NCI-H146 (cell line): ENCODE measurements at regions not wholly inside any gene's neighbourhood (a gene's known extent, or its start where the extent isn't known, plus 50 kb on each side); places are given as distances from the start of the nearest gene placed in this dataset.

ENCODE experiments used
- DNase-seq: peaks from one replicate; lab custom pipeline; 2025; lab: John Stamatoyannopoulos, UW

DNA sequence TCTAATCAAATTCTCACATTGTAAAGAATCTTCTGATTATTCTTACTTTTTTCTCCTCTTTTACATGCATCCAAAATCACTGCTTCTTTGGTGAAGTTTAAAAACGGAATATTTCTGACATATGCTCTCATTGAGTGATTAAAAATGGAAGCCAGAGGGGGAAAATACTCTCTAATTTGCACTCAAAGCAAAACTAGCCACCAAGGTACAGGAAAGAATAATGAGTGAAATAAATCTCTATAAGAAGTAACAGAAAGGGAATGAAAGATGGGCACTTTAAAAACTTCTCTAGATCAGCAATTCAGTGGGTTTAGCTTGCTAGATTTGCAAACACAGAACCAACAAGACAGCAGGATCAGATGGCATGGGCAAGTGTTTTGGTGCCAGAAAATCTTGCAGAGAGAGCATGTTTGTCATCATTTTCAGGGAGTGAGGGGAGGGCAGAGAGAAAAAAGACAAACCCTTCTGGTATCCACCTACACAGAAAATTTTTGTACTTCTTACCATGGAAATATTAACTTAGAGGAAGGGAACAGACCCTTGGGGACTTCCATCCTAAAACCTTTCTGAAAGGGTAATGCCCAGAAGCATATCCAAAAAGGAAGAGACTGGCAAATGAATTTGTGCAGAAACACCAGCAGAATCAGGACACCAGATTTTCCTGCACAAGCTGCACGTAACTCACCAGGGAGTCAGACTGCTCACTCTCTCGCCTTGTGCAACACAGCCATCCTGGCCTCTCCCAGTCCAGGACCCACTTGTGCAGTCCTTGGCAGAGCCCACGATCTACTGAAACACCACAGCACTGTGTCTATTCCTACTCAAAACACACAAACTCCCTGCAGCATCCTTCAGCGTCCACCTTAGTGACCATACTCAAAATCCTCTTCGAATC is 270.2 kb upstream of the PRDM1 start:
- no peak for DNase-seq

DNA sequence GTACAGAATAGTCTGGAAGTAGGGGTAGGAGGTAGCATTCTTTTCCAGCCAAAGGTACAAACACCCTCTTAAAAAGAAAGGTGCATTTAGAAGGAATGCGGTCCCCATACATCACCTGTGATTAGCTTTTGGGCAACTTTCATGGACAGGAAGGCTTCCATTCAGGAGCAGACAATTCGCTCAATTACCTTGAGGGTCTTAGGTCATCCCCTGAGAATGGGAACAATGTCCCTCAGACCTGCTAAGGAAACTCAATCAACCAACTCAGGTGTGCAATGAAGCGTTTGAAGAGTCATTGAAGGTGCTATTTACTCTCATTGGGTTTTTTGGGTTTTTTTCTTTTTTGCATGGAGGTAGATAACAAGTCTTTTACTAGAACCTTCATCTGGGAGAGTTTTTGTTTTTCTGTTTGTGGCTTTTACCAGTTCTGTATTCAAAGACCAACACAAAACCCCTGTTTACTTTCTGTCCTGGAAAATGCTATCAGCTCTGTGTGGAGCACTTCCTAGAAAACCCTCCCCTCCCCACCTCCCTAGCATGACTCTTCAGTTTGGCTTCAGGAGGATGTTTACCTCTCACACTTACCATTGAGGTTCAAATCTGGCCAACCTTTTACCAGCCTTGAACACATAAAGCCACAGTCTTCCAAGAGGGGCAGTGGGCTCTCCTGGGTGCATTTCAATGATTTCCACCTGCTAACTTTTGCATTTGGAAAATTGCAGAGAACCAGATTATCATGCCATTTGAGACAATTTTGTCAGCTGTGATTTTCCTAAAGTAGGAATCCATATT is 271.2 kb upstream of the PRDM1 start:
- DNase-seq = no peak

- no peak for DNase-seq
Observed at GRCh38 chr6:105810922-105811482, 275.1 kb upstream of the PRDM1 start.

DNA sequence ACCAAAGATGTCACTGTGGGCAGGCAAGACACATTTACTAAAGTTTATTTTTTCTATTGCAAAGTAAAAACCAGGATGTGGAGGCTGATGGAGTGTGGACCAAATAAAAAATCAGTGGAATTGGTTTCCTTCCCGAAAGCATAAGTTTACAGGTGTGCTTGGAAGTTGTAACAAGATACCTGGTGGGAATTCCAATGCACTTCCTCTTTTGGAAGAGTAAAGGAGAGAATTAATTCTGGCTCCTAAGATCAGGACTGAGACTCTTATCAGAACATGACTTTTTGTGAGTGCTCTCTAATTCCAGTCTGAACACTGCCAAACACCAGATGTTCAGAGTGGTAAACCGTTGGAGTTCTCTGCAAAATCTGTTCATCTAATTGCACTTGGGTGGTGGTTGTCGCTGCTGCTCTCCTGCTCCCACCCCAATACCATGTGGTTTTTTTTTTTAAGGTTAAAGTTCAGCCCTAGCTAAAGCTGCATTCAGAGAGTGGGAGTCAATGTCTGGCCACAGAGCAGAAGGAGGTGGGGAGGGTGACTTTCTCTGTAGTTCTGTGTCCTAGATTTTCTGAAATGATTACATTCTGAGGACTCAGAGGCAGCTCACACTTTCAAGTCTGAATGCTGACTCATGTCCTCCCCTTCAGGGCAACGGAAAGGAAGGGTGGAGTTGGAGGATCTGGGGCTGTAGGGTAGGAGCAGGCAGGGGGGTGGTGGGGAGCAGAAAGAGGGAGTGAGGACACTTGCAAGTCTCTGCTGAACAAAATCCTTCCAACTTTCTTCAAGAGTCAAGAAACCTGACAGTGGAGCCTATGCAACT is 275.8 kb upstream of the PRDM1 start:
- no peak for DNase-seq

- no peak for DNase-seq
Observed at GRCh38 chr6:105808571-105808970, 277.6 kb upstream of the PRDM1 start.

DNA sequence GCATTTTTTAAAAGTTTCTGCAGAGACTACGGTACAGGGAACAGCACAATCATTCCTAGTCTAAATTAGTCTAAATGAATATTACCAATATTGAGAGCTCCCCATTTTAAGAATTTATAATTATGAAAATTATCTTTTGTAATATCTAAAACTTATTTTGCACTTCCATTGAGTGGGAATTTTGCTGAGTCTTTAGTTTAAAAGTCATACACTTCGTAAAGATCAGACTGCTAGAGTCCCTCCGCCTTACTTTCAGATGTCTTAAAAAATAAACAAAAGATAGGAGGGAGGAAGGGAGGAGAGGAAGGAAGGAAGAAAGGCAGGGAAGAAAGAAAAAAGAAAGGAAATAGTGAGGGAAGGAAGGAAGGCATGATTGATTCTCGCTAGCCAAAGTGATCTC is 278.2 kb upstream of the PRDM1 start:
- no peak for DNase-seq

DNA sequence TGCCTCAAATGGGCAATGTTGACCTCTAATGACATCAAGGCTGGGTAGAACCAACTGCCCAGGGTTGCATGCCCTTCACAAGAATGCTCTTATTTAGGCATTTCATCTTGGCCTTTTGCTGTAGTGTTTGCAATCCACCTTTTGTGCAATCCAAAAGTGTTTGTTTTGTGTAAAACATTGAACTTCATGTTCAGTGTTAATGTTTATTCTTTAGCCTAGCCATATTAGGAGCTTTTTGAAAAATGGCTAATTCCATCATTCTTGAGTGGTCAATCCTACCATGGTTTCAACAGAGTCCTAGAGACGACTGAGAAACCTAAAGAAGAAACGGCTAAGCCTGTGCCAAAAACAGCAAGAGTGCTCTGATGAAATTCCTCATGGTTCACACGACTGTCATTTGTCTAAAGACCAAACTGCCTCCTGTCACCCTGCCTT is 279.6 kb upstream of the PRDM1 start:
- no peak for DNase-seq

DNA sequence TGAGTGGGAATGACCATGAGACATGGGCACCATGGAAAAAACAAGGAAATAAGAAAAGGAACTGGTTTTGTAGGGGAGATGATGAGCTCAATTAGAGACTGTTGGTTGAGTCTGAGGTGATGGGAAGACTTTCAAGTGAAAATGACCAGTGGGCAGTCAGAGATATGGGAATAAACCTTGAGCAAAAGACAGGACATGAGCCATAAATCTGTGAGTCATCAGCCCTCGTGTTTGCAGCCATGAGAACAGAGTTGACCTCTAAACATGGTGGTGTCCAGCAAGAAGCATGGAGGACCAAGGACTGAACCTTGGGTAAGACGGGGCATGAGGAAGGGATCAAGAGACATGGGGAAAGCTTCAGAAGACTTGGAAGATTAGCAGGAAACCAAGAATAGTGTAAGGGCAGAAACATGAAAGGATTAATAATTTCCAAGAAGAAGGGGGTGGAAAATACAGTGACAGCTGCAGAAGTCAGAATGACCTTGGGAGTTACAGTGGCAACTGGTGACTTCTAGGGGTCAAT is 280.6 kb upstream of the PRDM1 start:
- DNase-seq = no peak

DNA sequence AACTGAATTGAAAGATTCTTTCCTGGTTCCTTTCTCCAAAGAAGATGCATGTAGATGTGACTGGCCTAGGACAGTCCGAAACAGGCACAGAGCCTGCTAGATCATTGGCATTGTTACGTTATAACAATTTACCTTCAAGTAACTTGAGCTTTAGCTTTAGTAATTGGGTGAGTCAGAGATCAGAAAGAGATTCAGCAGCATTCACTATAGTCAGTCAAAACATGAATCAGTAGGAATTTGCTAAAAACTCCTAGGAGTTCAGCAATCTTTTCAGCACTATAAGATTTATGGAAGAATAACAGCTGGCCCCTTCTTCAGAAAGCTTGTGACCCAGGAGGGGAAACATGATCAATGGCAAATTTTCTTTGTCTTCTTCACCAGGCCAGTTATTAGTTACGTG is 281.7 kb upstream of the PRDM1 start:
- no peak for DNase-seq

- no peak for DNase-seq
Observed at GRCh38 chr6:105804000-105804399, 282.1 kb upstream of the PRDM1 start.

DNA sequence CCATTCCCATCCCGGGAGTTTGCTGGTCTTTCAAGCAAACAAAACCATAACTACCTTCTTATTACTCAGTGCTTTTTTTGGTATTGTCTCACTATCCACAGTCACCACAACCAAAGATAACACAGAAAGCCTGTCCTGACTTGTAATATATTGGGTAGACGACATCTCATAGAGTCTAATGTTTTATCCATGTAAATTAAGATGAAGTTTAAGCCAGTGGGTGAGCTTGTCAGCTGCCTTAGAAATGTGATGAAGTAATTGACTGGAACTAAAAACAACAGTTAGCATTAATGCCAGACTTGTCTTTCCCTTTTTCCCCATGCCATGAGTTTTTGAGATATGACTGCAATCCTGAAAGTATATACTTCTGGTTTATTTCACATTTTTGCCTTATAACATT is 282.7 kb upstream of the PRDM1 start:
- DNase-seq = no peak

- DNase-seq = no peak
Observed at GRCh38 chr6:105802703-105803102, 283.4 kb upstream of the PRDM1 start.

DNA sequence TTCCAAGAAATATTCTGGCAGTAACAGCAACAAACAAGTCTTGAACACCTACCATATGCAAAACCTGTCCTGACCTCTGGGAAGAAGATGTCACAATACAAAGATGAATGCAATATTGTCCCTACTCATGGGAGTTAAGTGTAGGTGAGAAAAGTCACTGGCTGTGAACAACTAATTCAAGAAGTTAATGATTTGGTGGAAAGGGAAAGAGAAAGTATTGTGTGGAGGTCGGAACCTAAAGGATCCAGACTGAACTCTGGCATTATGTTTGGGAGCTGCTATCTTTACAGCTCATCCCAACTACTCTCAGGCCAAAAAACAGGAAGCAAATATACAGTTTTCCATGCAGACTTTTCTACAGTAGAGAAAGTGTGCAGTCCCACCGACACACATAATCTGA is 285.3 kb upstream of the PRDM1 start:
- DNase-seq = no peak

DNA sequence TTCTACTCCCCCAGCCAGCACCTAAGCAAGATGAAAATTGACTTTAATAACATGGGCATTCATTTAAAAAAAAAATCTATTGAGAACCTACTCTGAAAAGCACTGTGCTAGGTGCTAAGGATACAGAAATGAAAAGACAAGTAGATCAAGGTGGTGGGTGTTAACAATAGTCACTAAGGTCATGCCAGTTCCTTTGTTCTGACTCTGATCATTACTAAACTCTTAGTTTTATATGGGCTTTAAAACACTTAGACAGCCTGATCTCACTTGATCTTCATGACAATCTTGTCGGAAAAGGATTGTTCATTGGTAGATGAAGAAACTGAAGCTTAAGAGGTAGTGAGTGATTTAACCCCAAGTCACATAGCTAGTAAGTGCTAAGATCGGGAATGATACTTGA is 285.7 kb upstream of the PRDM1 start:
- DNase-seq = no peak

GRCh38 chr6:105799056-105799455 is 287.1 kb upstream of the PRDM1 start:
- DNase-seq = no peak

- no peak for DNase-seq
Observed at GRCh38 chr6:105797983-105798453, 288.1 kb upstream of the PRDM1 start.

DNA sequence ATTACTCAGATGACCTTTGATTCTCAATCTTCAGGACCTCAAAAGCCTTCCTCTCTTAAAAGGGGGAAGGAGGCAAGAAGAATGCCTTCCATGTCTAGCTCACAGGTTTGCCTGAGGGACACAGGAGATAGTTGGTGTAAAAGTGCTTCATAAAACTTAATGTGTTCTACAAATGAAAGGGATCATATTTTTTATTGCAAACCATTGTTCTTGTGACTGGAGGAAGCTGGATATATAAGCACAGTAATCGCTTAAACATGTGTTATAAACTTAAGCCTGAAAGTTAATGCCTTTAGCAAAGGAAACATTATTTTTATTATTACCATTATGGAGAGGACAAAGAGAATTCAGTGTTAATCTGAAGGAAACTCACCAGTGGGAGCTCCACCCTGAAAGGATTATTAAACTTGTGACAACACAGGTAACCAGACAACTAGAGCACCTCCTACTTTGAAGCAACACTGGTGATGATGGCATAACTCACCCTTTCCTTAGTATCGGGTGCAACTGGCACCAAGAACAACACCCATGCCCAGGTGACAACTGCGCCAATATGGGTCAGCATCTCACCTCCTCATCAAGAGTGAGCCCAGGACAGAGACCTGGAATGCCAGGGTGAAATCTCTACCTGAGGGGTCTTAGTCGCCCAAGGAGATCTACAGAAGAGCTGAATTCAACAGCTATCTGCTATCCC is 288.7 kb upstream of the PRDM1 start:
- no peak for DNase-seq

GRCh38 chr6:105795913-105796517 is 290.1 kb upstream of the PRDM1 start:
- no peak for DNase-seq

- DNase-seq = no peak
Observed at GRCh38 chr6:105795366-105795765, 290.8 kb upstream of the PRDM1 start.

DNA sequence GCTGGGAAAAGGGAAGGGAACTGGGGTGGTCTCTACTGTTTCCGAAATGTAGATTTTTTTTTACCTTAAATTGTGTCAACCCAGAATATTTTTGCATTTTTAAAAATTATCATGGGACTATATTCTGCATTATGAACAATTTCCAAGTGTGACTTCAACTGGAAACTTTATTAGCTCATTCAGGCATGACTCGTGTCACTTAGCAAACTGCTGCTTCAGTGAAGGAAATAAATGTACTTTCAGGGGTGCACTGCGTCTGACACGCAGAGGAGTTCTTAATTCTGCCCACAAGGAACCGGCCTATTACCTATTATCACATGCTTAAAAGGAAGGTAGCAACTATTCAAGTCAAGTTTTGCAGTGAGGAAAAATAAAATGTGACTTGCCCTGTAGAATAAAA is 291.3 kb upstream of the PRDM1 start:
- no peak for DNase-seq

GRCh38 chr6:105794239-105794638 is 291.9 kb upstream of the PRDM1 start:
- DNase-seq = no peak
